HL-60 (cell line): ENCODE measurements at regions not wholly inside any gene's neighbourhood (a gene's known extent, or its start where the extent isn't known, plus 50 kb on each side); places are given as distances from the start of the nearest gene placed in this dataset.

Source experiments
- DNase-seq, 2 experiments: peaks; one replicate each; pipeline ENCODE4 v3.0.0-alpha.2; 2010 to 2020; ENCODE audit warnings: low read depth in 1 of 2, low spot score in 1 of 2
- H3K27ac ChIP-seq: fragments of 250-450 bp; sonication (Bioruptor Pico); replicated peaks from 2 replicates; pipeline ENCODE4 v1.5.1; 2020; ENCODE audit warnings: mild to moderate bottlenecking, moderate library complexity
- H3K27me3 ChIP-seq: fragments of 250-450 bp; sonication (Bioruptor Pico); 2 replicates; pipeline ENCODE4 v1.5.1; 2021; ENCODE audit warnings: mild to moderate bottlenecking, moderate library complexity; ENCODE audit not compliant: insufficient read depth, poor library complexity, severe bottlenecking
- H3K4me3 ChIP-seq: replicated peaks from 2 replicates; pipeline ENCODE4 v1.5.1; 2011; ENCODE audit warnings: mild to moderate bottlenecking, control low read depth, low read length; ENCODE audit not compliant: insufficient read depth
- GABPA ChIP-seq: IDR thresholded peaks from 2 replicates; pipeline ENCODE4 v1.6.1; 2012; ENCODE audit warnings: low read depth
- POLR2AphosphoS5 ChIP-seq: IDR thresholded peaks from 2 replicates; pipeline ENCODE4 v1.6.1; 2012; ENCODE audit warnings: low read depth
- SPI1 ChIP-seq: IDR thresholded peaks from 2 replicates; pipeline ENCODE4 v1.6.1; 2012; ENCODE audit warnings: low read depth, mild to moderate bottlenecking, borderline replicate concordance
- TF ChIP-seq, protein P1 (sequence below): IDR thresholded peaks from 2 replicates; pipeline ENCODE4 v1.6.1; 2012; ENCODE audit warnings: low read depth; ENCODE audit not compliant: insufficient replicate concordance
- TF ChIP-seq, protein P2 (sequence below): IDR thresholded peaks from one replicate; pipeline ENCODE4 v1.5.1; 2011; ENCODE audit warnings: low read length, control low read depth, inconsistent platforms; ENCODE audit not compliant: insufficient read depth

DNA sequence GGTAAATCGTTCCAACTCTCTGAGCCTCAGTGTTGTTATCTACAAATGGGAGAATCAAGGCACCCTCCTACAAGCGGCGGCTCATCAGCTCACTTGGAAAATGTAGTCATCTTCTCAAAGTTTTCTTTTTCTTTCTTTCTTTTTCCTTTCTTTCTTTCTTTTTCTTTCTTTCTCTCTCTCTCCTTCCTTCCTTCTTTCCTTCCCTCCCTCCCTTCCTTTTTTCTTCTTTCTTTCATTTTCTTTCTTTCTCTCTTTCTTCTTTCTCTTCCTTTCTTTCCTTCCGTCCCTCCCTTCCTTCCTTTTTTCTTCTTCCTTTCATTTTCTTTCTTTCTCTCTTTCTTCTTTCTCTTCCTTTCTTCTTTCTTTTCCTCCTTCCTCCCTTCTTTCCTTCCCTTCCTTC, 55.0 kb upstream of the TGM3 start:
- TF ChIP-seq, protein P1, sequence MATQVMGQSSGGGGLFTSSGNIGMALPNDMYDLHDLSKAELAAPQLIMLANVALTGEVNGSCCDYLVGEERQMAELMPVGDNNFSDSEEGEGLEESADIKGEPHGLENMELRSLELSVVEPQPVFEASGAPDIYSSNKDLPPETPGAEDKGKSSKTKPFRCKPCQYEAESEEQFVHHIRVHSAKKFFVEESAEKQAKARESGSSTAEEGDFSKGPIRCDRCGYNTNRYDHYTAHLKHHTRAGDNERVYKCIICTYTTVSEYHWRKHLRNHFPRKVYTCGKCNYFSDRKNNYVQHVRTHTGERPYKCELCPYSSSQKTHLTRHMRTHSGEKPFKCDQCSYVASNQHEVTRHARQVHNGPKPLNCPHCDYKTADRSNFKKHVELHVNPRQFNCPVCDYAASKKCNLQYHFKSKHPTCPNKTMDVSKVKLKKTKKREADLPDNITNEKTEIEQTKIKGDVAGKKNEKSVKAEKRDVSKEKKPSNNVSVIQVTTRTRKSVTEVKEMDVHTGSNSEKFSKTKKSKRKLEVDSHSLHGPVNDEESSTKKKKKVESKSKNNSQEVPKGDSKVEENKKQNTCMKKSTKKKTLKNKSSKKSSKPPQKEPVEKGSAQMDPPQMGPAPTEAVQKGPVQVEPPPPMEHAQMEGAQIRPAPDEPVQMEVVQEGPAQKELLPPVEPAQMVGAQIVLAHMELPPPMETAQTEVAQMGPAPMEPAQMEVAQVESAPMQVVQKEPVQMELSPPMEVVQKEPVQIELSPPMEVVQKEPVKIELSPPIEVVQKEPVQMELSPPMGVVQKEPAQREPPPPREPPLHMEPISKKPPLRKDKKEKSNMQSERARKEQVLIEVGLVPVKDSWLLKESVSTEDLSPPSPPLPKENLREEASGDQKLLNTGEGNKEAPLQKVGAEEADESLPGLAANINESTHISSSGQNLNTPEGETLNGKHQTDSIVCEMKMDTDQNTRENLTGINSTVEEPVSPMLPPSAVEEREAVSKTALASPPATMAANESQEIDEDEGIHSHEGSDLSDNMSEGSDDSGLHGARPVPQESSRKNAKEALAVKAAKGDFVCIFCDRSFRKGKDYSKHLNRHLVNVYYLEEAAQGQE: no peak
- TF ChIP-seq GABPA: no peak
- TF ChIP-seq SPI1: no peak
- TF ChIP-seq, protein P2, sequence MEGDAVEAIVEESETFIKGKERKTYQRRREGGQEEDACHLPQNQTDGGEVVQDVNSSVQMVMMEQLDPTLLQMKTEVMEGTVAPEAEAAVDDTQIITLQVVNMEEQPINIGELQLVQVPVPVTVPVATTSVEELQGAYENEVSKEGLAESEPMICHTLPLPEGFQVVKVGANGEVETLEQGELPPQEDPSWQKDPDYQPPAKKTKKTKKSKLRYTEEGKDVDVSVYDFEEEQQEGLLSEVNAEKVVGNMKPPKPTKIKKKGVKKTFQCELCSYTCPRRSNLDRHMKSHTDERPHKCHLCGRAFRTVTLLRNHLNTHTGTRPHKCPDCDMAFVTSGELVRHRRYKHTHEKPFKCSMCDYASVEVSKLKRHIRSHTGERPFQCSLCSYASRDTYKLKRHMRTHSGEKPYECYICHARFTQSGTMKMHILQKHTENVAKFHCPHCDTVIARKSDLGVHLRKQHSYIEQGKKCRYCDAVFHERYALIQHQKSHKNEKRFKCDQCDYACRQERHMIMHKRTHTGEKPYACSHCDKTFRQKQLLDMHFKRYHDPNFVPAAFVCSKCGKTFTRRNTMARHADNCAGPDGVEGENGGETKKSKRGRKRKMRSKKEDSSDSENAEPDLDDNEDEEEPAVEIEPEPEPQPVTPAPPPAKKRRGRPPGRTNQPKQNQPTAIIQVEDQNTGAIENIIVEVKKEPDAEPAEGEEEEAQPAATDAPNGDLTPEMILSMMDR: no peak
- no peaks in the 10 kb centered on the region for H3K27me3 ChIP-seq
- DNase-seq: no peak
- H3K4me3 ChIP-seq: no peak overlapping the region
- no peak overlapping the region for H3K27ac ChIP-seq

DNA sequence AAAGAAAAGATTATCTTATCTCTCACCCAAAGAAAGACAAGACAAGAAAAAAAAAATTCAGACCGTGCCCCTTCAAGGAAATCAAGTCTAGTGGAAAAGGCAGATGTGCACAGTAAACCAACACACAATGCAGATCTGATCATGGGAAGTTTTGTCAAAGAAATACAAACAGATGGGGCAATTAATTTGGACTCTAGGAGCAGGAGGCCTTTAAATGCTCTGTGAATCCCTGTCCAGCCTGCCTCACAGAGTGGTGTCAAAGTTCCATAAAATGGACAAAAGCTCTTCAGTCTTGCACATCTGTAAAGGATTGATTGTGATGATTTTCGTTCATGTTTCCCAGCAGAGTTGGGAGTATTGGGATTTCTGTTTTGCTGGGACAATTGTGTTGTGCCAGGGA, 53.1 kb upstream of the TGM3 start:
- H3K27me3 ChIP-seq: no peaks in the 10 kb centered on the region
- DNase-seq: no peak
- H3K27ac ChIP-seq: no peak overlapping the region
- H3K4me3 ChIP-seq: no peak overlapping the region
- TF ChIP-seq SPI1: no peak
- no peak for TF ChIP-seq GABPA
- no peak for TF ChIP-seq POLR2AphosphoS5
- TF ChIP-seq, protein P1: no peak
- TF ChIP-seq, protein P2: no peak

DNA sequence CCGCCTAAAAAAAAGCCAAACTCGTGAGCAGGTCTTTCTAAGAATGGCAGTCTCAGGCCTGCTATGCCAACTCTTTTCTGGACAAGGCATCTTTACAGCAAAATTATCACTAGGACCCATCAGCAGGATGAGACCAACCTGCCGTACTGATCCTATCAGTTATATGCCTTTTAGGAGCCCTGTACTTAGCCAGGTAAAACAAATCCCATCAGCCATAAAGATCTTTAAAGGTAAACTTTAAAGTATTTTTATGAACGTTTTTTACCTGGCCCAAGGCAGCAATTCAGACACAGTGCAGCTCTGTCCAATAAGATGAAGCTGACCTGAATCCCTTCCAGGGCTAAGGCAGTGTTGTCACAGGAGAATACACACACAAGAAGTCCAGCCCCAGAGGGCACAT, 51.3 kb upstream of the TGM3 start:
- TF ChIP-seq, protein P1: no peak
- no peak for TF ChIP-seq SPI1
- TF ChIP-seq GABPA: no peak
- DNase-seq: no peak
- H3K27ac ChIP-seq: no peak overlapping the region

DNA sequence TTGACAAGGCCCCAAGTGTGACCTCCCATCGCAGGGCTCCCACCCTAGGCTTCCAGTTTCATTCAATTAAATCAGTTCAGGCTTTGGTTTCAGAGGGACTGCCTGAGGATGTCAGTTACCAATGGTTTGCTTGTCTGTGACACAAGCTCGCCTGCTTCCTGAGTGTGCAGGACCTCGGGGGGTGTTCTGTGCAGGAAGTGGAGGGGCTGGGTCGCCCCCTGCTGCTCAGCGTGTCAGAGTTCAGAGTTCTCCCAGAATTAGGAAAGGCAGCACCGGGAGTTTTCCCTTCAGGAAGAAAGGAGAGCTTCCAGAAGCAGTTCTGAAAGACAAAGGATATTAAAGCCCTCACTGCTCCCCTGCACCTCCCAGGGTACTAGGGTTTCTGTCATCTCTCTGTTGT, 50.8 kb upstream of the TGM3 start:
- TF ChIP-seq SPI1: no peak
- TF ChIP-seq GABPA: no peak
- TF ChIP-seq, protein P2: no peak
- TF ChIP-seq, protein P1: no peak
- no peak for TF ChIP-seq POLR2AphosphoS5
- Histone ChIP-seq H3K27ac (no peak overlapping the region), H3K4me3 (no peak overlapping the region), H3K27me3 (no peaks in the 10 kb centered on the region)
- no peak for DNase-seq

More for the DNA sequence above, 51.3 kb upstream of the TGM3 start:
- H3K4me3 ChIP-seq: no peak overlapping the region
- no peaks in the 10 kb centered on the region for H3K27me3 ChIP-seq
